Ascending aorta (tissue), 2 donors: ENCODE measurements at regions not wholly inside any gene's neighbourhood (a gene's known extent, or its start where the extent isn't known, plus 50 kb on each side); places are given as distances from the start of the nearest gene placed in this dataset.

Source experiments
- DNase-seq, 2 donors: peaks; one replicate each; pipeline ENCODE4 v3.0.0-alpha.2; 2019; ENCODE audit warnings: low spot score in 2 of 2
- H3K27ac ChIP-seq, 2 donors: fragments of 200-600 bp; sonication (generic); one replicate each; pipeline ENCODE4 v1.5.1; 2016 to 2017; ENCODE audit warnings: mild to moderate bottlenecking in 1 of 2
- H3K27me3 ChIP-seq: fragments of 200-600 bp; sonication (generic); one replicate; pipeline ENCODE4 v1.5.1; 2017
- H3K36me3 ChIP-seq, 2 donors: fragments of 200-600 bp; sonication (generic); one replicate each; pipeline ENCODE4 v1.5.1; 2016
- H3K4me1 ChIP-seq, 2 donors: fragments of 200-600 bp; sonication (generic); one replicate each; pipeline ENCODE4 v1.5.1; 2016 to 2017; ENCODE audit warnings: mild to moderate bottlenecking in 1 of 2
- H3K4me3 ChIP-seq, 2 donors: fragments of 200-600 bp; sonication (generic); one replicate each; pipeline ENCODE4 v1.5.1; 2016 to 2017; ENCODE audit warnings: mild to moderate bottlenecking in 1 of 2
- H3K9me3 ChIP-seq, 2 donors: fragments of 200-600 bp; sonication (generic); one replicate each; pipeline ENCODE4 v1.5.1; 2016
- intact Hi-C: fragments of 100-400 bp; cut with DNase I; formaldehyde crosslinking; loops from one replicate; pipeline ENCODE4 v1.15.1; 2023
- TF ChIP-seq, protein P1 (sequence below), 3 experiments: fragments of 200-600 bp in 2 of 3; fragments of 450-650 bp in 1 of 3; sonication (generic) in 2 of 3; IDR thresholded peaks; one replicate each; pipeline ENCODE4 v1.5.1; 2016 to 2019; ENCODE audit warnings: antibody characterized with exemption in 3 of 3, mild to moderate bottlenecking in 1 of 3, moderate library complexity in 1 of 3

DNA sequence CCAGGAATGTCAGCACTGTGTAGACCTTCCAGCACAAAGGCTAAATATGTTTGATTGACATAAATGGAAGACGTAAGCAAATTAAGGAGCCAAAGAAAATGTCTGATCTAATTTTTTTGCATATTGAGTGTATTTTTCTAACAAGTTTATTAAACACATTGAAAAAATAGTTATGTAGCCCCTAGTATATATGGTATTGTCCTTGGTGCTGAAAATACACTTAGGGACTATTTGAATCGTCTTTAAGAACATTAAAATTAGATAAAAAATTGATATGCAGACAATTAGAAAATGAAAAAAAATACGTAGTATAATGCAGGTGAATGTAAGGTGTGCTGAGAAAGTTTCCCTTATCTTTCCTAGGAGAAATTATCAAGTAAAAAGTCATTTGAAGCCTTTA, 337.0 kb downstream of the OMA1 start:
- Histone ChIP-seq H3K27me3 (no peaks in the 10 kb centered on the region), H3K36me3 (no peaks in the 10 kb centered on the region), H3K4me3 (no peak overlapping the region), H3K9me3 (no peaks in the 10 kb centered on the region), H3K27ac (no peak overlapping the region), H3K4me1 (no peaks in the 10 kb centered on the region)
- TF ChIP-seq, protein P1, sequence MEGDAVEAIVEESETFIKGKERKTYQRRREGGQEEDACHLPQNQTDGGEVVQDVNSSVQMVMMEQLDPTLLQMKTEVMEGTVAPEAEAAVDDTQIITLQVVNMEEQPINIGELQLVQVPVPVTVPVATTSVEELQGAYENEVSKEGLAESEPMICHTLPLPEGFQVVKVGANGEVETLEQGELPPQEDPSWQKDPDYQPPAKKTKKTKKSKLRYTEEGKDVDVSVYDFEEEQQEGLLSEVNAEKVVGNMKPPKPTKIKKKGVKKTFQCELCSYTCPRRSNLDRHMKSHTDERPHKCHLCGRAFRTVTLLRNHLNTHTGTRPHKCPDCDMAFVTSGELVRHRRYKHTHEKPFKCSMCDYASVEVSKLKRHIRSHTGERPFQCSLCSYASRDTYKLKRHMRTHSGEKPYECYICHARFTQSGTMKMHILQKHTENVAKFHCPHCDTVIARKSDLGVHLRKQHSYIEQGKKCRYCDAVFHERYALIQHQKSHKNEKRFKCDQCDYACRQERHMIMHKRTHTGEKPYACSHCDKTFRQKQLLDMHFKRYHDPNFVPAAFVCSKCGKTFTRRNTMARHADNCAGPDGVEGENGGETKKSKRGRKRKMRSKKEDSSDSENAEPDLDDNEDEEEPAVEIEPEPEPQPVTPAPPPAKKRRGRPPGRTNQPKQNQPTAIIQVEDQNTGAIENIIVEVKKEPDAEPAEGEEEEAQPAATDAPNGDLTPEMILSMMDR (IDR thresholded peaks at IDR 0.05) = no peak
- intact Hi-C loops = no loop called here
- DNase-seq = no peak

DNA sequence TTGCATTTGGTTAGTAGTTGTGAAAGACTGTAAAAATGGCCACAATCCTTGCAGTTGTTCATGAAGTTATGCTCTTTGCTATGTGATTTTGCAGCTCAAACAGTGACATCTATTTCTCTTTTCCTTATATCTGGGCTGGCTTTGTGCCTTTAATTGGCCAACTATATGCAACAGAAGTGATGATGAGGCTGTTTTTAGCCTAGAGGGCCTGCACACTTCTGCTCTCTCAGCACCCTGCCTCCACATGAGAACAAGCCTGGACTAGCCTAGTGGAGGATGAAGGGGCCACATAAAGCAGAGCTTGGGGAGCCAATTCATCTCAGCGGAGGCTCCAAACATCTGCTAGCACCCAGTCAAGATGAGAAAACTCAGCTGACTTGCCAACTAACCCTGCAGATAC, 339.8 kb downstream of the OMA1 start:
- Histone ChIP-seq H3K4me3 (no peak overlapping the region), H3K9me3 (no peaks in the 10 kb centered on the region), H3K27ac (no peak overlapping the region), H3K27me3 (no peaks in the 10 kb centered on the region), H3K36me3 (no peaks in the 10 kb centered on the region), H3K4me1 (no peaks in the 10 kb centered on the region)
- TF ChIP-seq, protein P1 (IDR thresholded peaks at IDR 0.05) = no peak
- intact Hi-C loops = no loop called here
- DNase-seq = no peak

DNA sequence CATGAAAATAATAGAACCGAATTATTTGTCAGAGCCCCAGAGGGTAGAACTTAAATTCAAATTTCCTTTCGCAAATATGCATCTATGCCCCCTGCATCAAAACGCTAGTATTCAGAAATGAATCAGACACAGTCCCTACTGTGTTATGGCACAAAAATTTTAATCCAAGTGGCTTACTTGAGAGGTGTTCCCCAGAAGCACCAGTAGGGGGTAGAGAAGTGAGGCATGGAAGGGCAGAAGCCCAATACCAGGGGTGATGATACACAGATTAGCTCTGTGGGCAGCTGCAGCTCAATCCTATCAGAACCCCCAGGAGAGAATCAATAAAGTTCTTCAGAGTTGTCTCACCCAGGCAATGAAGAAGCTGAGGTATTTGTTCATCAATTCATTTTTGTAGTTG, 342.2 kb downstream of the OMA1 start:
- Histone ChIP-seq H3K27me3 (no peaks in the 10 kb centered on the region), H3K27ac (no peak overlapping the region), H3K4me1 (no peaks in the 10 kb centered on the region), H3K4me3 (no peak overlapping the region), H3K36me3 (no peaks in the 10 kb centered on the region), H3K9me3 (no peaks in the 10 kb centered on the region)
- intact Hi-C loops = no loop called here
- TF ChIP-seq, protein P1 (IDR thresholded peaks at IDR 0.05) = no peak
- no peak for DNase-seq

DNA sequence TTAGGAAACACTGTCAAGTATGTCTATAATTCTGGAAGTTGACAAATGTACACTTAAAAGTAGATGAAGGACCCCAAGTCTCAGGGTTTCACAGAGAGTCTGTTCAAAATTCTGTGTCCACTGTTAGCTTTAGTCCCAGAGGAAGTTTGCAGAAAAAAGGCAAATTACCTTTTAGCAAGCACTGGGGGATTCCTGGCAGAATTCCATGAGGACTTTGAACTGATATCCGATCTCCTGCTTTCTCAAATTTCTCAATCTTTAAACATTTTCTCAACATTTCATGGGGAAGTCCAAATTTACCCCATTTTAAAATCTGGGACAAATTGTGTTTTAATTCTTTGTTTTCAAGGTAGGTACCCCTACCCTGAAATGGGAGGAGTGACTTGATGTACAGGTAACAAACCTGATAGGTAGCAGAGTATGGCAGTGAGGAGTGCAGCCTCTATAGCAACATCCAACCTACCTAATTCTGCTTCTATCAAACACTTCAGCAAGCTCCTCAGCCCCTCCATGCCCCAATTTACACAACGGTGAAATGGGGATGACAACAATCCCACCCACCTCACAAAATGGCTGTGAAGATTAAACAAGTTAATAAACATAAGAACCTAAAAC, 344.9 kb downstream of the OMA1 start:
- Histone ChIP-seq H3K36me3 (no peaks in the 10 kb centered on the region), H3K4me1 (no peaks in the 10 kb centered on the region), H3K9me3 (no peaks in the 10 kb centered on the region), H3K27ac (no peak overlapping the region), H3K27me3 (no peaks in the 10 kb centered on the region), H3K4me3 (no peak overlapping the region)
- TF ChIP-seq, protein P1 (IDR thresholded peaks at IDR 0.05) = no peak
- DNase-seq = no peak
- intact Hi-C loops = no loop called here

DNA sequence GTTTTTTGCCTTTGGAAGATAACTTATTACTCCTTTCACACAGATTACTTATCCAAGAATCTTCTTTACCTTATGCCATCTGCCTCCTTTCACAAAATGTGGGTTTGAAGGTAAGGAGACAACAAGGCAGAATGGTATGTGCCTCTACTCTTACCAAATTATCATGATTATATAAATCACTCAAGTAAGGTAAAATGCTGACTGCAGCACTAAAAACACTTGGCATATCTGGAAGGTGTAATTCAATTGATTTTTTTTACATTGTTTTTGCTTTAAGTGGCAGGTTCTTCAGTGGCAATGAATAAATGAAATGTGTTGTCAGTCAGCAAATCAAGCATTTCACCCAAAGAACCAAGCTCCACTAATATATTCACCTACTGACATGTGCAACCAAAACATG, 346.1 kb downstream of the OMA1 start:
- intact Hi-C loops = no loop called here
- Histone ChIP-seq H3K27ac (no peak overlapping the region), H3K9me3 (no peaks in the 10 kb centered on the region), H3K27me3 (no peaks in the 10 kb centered on the region), H3K4me1 (no peaks in the 10 kb centered on the region), H3K36me3 (no peaks in the 10 kb centered on the region), H3K4me3 (no peak overlapping the region)
- no peak for DNase-seq
- TF ChIP-seq, protein P1 (IDR thresholded peaks at IDR 0.05) = no peak

DNA sequence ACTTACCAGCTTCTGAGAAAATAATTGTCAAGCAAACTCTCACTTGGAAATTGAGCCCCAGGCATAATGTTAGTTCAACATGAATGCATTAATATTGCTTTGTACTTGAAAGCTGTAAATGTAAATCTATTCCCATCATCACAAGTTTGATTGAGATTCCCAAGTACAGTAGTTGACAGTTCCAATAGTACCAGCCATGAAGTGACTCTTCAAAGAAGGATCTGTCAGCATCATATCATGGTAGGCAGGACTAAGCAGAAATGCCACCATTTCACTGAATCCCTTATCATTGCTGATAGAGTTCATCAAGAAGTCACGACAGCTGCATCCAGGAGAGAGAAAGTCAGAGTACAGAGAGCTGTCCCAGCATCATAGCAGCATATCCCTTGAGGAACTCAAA, 348.7 kb downstream of the OMA1 start:
- no peaks in the 10 kb centered on the region for H3K9me3 ChIP-seq

More for the DNA sequence above, 348.7 kb downstream of the OMA1 start:
- intact Hi-C loops = no loop called here
- TF ChIP-seq, protein P1 (IDR thresholded peaks at IDR 0.05) = no peak
- H3K27me3 ChIP-seq = no peaks in the 10 kb centered on the region
- no peak for DNase-seq
- H3K36me3 ChIP-seq = no peaks in the 10 kb centered on the region
- no peak overlapping the region for H3K27ac ChIP-seq
- H3K4me1 ChIP-seq = no peaks in the 10 kb centered on the region
- no peak overlapping the region for H3K4me3 ChIP-seq
